OCI-LY7 (cell line): ENCODE measurements at regions not wholly inside any gene's neighbourhood (a gene's known extent, or its start where the extent isn't known, plus 50 kb on each side); places are given as distances from the start of the nearest gene placed in this dataset.

Source experiments
- BruUV-seq: library from RNA; stranded (reverse); fragments of 400-500 nt; replicated peaks from 2 replicates; lab custom pipeline; 2021; lab: Mats Ljungman, UMichigan
- CTCF ChIA-PET: fragments of 300-600 bp; sonication (Branson Sonifier 250); formaldehyde crosslinking; loops from one replicate; lab custom pipeline; 2022; ENCODE audit warnings: antibody characterized with exemption; ENCODE audit not compliant: unreplicated experiment; lab: Charles Lee
- POLR2A ChIA-PET: fragments of 300-600 bp; sonication (Branson Sonifier 250); formaldehyde crosslinking; loops from one replicate; lab custom pipeline; 2022; ENCODE audit warnings: antibody characterized with exemption; lab: Charles Lee
- DNase-seq: peaks from one replicate; pipeline ENCODE4 v3.0.0-alpha.2; 2015; ENCODE audit warnings: low spot score
- H2AFZ ChIP-seq: fragments of 200-600 bp; sonication (generic), shearing (Covaris generic); 2 replicates; pipeline ENCODE4 v1.6.1; 2014; ENCODE audit warnings: mild to moderate bottlenecking, antibody characterized with exemption, low read length, moderate library complexity
- H3K27ac ChIP-seq: fragments of 200-600 bp; sonication (generic); 2 replicates; pipeline ENCODE4 v1.5.1; 2014; ENCODE audit warnings: mixed run types, low read depth, mild to moderate bottlenecking, moderate library complexity, low read length, inconsistent platforms; ENCODE audit not compliant: poor library complexity, severe bottlenecking
- H3K36me3 ChIP-seq: fragments of 200-600 bp; sonication (generic); 2 replicates; pipeline ENCODE4 v1.6.1; 2014; ENCODE audit warnings: mild to moderate bottlenecking, antibody characterized with exemption, low read length, moderate library complexity, mixed read lengths; ENCODE audit not compliant: insufficient read depth
- H3K4me1 ChIP-seq: fragments of 200-600 bp; sonication (generic); 2 replicates; pipeline ENCODE4 v1.5.1; 2014; ENCODE audit warnings: mild to moderate bottlenecking, low read length; ENCODE audit not compliant: insufficient read depth, poor library complexity, severe bottlenecking
- H3K4me2 ChIP-seq: fragments of 200-600 bp; sonication (generic); 2 replicates; pipeline ENCODE4 v1.6.1; 2014; ENCODE audit warnings: mild to moderate bottlenecking, low read length
- H3K4me3 ChIP-seq: fragments of 200-600 bp; sonication (generic); 2 replicates; pipeline ENCODE4 v1.5.1; 2014; ENCODE audit warnings: mild to moderate bottlenecking, low read depth, low read length; ENCODE audit not compliant: poor library complexity, severe bottlenecking
- H3K79me2 ChIP-seq: fragments of 200-600 bp; sonication (generic); 2 replicates; pipeline ENCODE4 v1.6.1; 2016; ENCODE audit warnings: low read depth, mild to moderate bottlenecking, low read length, moderate library complexity, mixed read lengths; ENCODE audit not compliant: insufficient read depth
- H3K9me2 ChIP-seq: fragments of 200-600 bp; sonication (generic); 2 replicates; pipeline ENCODE4 v1.6.1; 2016; ENCODE audit warnings: mild to moderate bottlenecking, low read length, mixed read lengths; ENCODE audit not compliant: insufficient read depth
- H3K9me3 ChIP-seq: fragments of 200-600 bp; sonication (generic); 2 replicates; pipeline ENCODE4 v1.6.1; 2014; ENCODE audit warnings: mild to moderate bottlenecking, mixed run types, low read length, mixed read lengths
- H4K20me1 ChIP-seq: fragments of 200-600 bp; sonication (generic); 2 replicates; pipeline ENCODE4 v1.6.1; 2014; ENCODE audit warnings: mild to moderate bottlenecking, antibody characterized with exemption, low read length, moderate library complexity, mixed read lengths; ENCODE audit not compliant: insufficient read depth
- EZH2phosphoT487 ChIP-seq: fragments of 200-600 bp; sonication (generic); IDR thresholded peaks from 2 replicates; pipeline ENCODE4 v1.6.1; 2018; ENCODE audit warnings: low read depth, borderline replicate concordance, mild to moderate bottlenecking, mixed run types, antibody characterized with exemption, low read length, moderate library complexity, mixed read lengths
- intact Hi-C: fragments of 100-400 bp; cut with micrococcal nuclease; formaldehyde crosslinking; loops from one replicate; pipeline ENCODE4 v1.10.0; 2022; ENCODE audit not compliant: unreplicated experiment
- TF ChIP-seq, protein P1 (sequence below): fragments of 200-600 bp; sonication (generic); conservative IDR thresholded peaks from 2 replicates; pipeline ENCODE4 v1.5.1; 2014; ENCODE audit warnings: mild to moderate bottlenecking, antibody characterized with exemption, low read length, moderate library complexity, mixed read lengths

DNA sequence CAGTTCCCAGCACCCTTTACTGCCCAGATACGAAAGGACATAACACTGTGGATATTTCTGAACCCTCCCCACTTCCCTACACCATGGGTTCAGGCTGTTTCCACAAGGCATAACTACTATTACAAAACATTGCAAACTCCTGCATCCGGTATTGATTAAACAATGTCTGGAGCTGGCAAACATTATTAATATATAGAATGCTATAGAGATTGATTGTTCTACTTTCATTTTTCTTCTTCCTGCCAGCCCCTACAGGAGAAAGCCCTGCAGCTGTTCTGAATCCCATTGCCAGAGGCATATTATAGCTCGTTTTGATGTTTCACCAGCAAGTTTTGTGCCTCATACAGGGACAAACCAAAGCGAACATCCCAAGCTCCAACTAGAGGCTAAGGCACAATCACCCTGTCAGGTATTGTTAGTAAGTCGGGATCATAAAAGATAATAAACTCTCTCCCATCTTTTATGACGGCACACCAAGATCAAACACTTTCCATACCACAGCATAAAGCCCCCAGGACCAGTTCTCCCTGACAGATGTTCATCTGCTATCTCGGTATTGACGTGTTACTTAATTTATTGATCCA, 331.1 kb upstream of the NT5E start:
- TF ChIP-seq EZH2phosphoT487: no peak
- TF ChIP-seq, protein P1, sequence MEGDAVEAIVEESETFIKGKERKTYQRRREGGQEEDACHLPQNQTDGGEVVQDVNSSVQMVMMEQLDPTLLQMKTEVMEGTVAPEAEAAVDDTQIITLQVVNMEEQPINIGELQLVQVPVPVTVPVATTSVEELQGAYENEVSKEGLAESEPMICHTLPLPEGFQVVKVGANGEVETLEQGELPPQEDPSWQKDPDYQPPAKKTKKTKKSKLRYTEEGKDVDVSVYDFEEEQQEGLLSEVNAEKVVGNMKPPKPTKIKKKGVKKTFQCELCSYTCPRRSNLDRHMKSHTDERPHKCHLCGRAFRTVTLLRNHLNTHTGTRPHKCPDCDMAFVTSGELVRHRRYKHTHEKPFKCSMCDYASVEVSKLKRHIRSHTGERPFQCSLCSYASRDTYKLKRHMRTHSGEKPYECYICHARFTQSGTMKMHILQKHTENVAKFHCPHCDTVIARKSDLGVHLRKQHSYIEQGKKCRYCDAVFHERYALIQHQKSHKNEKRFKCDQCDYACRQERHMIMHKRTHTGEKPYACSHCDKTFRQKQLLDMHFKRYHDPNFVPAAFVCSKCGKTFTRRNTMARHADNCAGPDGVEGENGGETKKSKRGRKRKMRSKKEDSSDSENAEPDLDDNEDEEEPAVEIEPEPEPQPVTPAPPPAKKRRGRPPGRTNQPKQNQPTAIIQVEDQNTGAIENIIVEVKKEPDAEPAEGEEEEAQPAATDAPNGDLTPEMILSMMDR: no peak
- H2AFZ ChIP-seq: no peak overlapping the region
- no TSS peak for BruUV-seq
- no peak overlapping the region for H3K4me3 ChIP-seq
- no peak overlapping the region for H3K4me2 ChIP-seq
- no peak overlapping the region for H3K27ac ChIP-seq
- ChIA-PET CTCF (no interaction called here), POLR2A (no interaction called here)
- no peaks in the 10 kb centered on the region for H3K9me2 ChIP-seq
- DNase-seq: no peak
- H4K20me1 ChIP-seq: no peaks in the 10 kb centered on the region
- H3K79me2 ChIP-seq: no peaks in the 10 kb centered on the region
- intact Hi-C loops: no loop called here
- no peaks in the 10 kb centered on the region for H3K4me1 ChIP-seq
- no peaks in the 10 kb centered on the region for H3K9me3 ChIP-seq
- no peaks in the 10 kb centered on the region for H3K36me3 ChIP-seq

DNA sequence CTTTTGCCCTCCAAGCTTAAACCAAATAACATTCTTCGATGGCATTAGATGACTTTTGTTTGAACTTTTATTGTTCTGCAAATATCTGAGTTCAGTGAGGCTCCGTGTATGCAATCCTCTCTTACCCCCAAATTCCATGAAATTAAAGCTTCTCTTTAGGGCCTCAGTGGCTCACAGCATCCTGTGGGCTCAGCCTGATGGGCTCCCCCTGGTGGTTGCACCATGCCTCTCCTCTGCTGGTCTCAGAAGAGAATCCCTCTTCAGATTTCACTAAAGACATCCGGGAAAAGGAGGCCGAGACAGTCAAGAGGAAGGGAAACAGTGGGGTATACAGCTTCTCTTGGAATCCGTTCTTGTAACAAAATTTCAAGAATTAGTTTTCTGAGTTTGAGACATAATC, 331.6 kb upstream of the NT5E start:
- CTCF ChIA-PET: no interaction called here
- Histone ChIP-seq H2AFZ (no peak overlapping the region), H3K4me1 (no peaks in the 10 kb centered on the region), H3K27ac (no peak overlapping the region), H3K9me2 (no peaks in the 10 kb centered on the region), H4K20me1 (no peaks in the 10 kb centered on the region), H3K4me2 (no peak overlapping the region), H3K36me3 (no peaks in the 10 kb centered on the region), H3K4me3 (no peak overlapping the region), H3K9me3 (no peaks in the 10 kb centered on the region), H3K79me2 (no peaks in the 10 kb centered on the region)
- intact Hi-C loops: no loop called here
- no peak for TF ChIP-seq EZH2phosphoT487
- TF ChIP-seq, protein P1: peak; percentile 42
- DNase-seq: no peak
- POLR2A ChIA-PET: no interaction called here
- BruUV-seq: no TSS peak

DNA sequence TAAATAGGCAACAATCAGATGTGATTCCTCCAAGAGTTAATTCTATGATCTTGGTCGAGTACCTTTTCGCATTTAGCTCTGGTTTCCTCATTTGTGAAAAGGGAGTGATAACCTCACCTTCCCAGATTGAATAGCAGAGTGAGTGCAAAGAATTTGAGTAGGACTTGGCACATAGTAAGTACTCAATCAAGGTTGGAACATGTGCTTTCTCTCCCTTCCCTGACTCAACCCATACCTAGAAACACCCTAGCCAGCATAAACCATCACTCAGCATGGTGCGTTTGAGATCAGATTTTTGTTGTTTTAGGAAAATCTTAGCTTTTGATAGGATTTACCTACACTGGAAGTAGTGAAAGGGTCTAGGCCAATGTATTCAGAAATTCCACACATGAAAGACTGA, 333.4 kb upstream of the NT5E start:
- intact Hi-C loops: no loop called here
- no peak overlapping the region for H2AFZ ChIP-seq
- H3K27ac ChIP-seq: no peak overlapping the region
- H3K9me3 ChIP-seq: no peaks in the 10 kb centered on the region
- no peak overlapping the region for H3K4me2 ChIP-seq
- no peak for TF ChIP-seq EZH2phosphoT487
- TF ChIP-seq, protein P1: no peak
- H3K79me2 ChIP-seq: no peaks in the 10 kb centered on the region
- POLR2A ChIA-PET: interaction anchor here (0.6 kb wide), 1 partner anchor 299 kb away, joined by 3 read pairs; no protein-coding TSS in a partner anchor
- H4K20me1 ChIP-seq: no peaks in the 10 kb centered on the region
- CTCF ChIA-PET: no interaction called here
- no peaks in the 10 kb centered on the region for H3K4me1 ChIP-seq
- BruUV-seq: no TSS peak
- H3K4me3 ChIP-seq: no peak overlapping the region
- no peak for DNase-seq
- H3K9me2 ChIP-seq: no peaks in the 10 kb centered on the region
- no peaks in the 10 kb centered on the region for H3K36me3 ChIP-seq
